GM19025 (cell line): ENCODE measurements at regions not wholly inside any gene's neighbourhood (a gene's known extent, or its start where the extent isn't known, plus 50 kb on each side); places are given as distances from the start of the nearest gene placed in this dataset.

Experiments used
- ATAC-seq: cut with Tn5 transposase; IDR thresholded peaks from one replicate; pipeline ENCODE4 v1.9.1; 2021; ENCODE audit warnings: mild to moderate bottlenecking, low read depth, moderate library complexity; ENCODE audit not compliant: unreplicated experiment

DNA sequence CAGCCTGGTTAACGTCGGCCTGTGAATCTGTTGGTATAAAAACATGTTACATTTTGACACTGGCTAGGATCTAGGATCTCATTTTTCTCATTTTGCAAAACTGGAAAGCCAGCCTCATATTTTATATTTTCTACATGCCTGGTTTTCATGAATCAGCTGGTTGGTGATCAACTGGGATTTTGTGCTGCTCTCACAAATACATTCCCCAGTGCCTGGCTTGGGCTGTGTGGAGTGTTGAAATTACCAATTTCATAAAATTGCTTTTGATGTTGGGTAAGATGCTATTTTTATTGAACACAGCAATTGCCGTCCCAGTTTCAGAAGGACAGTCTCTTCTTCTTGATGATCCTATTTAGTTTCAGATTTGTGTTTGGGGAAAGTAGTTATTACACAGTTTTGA is 604.3 kb downstream of the TAFA4 start:
- ATAC-seq: no peak

DNA sequence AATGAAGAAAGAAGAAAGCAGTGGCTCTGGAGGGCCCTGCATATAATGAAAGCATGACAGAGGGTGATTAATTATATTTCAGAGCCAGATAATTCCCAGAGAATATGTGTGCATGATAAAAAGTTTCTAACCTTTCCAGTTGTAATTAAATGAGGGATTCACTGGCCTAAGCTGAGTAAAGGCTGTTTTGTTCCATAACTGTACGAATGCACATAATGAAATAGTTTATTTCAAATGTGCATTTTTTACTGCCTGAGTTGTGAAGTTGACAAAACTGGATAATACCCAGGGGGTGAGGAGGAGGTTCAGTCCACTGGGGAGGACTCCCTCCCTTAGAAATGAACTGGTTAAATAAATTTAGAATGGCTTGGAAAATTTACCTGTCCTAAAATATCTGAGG is 616.4 kb downstream of the TAFA4 start:
- ATAC-seq: no peak

DNA sequence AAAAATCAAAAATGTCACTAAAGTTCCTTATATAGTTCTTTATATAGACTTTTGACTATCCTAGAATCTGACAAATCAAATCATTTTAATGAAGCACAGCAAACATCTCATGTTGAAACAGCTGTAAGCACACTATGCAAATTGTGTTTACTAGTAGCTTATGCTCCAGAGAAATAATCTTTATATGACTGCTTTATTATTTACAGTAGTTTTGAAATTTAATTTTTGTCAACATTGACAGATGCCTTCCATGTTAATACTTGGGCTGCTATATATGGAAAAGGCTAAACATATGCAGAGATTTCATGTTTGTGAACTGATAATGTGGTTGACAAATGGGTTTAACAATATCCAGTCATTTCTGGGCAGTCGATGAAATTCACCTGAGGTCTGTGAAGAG is 616.8 kb downstream of the TAFA4 start:
- no peak for ATAC-seq

DNA sequence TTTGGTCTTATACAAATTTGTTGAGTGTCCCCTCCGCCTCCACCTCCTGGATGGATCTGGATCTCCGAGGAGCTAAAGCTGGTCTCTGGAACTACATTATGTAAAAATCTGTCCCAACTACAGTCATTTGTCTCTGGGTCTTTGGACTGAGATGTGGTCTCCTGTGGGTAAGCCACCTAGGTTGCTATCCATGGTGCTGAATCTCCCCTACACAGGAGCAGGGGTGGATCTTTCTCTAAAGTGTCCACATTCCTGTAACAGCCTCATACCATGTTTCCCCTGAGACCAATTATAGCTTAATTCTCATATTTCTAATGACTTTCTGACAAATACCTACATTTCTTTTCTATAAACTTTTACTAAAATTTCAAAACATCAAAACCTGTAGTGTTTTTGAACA is 625.8 kb downstream of the TAFA4 start:
- ATAC-seq: no peak

DNA sequence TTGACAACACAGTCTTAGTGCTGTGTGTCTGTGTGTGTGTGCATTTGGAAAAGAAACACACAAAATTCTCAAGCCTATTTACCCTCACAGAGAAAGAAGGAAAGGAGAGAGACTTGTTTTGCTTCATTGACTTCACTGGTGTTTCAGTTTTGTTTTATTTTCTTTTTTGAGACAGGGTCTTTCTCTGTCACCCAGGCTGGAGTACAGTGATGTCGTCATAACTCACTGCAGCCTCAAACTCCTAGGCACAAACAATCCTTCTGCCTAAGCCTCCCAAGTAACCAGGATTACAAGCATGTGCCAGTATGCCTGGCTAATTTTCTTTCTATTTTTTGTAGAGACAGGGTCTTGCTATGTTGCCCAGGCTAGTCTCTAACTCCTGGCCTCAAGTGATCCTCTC is 636.9 kb downstream of the TAFA4 start:
- ATAC-seq: no peak

DNA sequence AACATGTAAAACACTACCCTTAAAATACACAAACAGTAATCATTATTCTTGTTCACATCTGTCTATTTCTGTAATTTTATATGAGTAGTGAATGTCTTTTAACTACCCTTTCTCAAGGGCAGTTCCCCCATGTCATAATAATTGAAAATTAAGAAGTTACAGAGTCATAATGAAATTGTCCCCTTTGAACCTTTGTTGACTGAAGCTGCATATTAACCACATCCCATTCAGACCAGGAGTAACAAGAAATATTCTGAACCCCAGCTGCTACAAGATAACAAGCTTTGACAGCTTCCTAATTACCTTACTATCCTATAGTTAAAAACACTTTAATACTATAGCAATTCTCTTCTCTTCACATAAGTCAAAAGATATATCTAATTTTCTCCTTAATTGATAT is 635.9 kb upstream of the SUCLG2 start:
- no peak for ATAC-seq

DNA sequence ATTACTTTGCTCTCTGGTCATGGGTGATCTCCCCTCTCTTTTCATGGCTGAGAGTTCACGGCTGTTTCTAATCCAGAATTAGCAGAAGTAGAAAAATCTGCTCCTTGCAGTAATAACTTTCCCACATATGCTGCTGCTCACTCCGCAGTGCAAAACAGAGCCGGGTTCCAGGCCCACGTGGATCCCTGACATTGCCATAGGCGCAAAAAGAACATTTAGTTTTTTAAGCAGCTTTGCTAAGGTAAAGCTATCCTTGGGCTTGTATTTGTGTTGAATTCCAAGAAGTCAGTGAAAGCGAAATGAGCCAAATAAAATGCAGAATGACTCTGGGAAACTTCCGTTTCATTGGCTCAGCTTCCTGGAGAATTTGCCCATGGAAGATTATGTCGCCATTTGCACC is 633.7 kb upstream of the SUCLG2 start:
- ATAC-seq: no peak

DNA sequence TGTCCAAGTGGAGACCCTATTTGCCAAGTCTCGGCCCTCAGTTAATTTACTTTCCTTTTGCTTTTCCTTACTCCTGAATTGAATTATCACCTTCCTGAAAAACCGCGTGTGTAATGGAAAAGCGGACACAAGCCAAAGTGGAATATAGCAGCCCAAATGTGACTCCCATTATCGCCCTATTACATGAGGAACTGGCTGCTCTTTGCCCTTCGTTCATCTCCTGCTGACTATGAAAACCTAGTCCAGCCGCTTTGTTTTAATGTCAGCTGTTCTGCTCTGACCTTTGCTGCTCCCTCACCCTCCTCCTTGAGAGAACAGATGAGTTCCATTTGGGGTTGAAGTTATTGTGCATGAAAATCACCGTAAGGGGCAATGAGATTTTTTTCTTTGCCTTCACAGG is 632.7 kb upstream of the SUCLG2 start:
- no peak for ATAC-seq

DNA sequence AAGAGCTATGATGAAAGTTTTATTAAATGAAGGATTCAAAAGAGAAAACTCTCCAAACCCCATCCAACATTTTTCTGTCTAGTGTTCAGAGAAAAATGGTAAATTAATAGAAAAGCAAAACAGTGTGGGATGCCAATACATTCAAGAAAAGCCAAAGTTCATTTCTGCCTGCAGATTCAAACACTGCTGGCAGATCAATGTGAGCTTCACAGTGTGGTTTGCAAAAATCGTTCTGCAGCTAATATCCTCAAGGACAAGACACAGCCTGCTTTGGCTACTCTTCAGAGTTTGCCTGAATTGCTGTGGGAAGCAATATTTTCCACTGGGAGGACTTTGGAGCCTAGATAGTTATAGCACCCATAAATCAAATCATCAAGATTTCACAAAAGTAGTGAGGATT is 619.9 kb upstream of the SUCLG2 start:
- no peak for ATAC-seq

DNA sequence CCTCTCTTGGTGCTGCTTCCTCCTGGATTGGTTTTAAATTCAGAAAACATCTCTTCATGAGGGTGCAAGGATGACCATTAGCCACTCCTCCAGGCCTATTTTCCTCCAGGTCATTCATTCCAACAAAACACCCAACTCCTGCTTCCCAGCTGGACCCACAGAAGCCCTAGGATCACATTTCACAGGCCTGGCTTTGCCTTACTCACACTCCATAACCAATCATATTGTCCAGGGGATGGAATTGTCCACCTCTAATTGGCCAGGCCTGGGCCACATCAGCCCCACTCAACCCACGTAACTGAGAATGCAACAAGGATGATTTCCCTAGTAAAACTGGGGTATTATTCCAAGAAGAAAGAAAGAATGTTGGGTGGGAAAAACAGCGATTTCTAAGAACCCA is 616.7 kb upstream of the SUCLG2 start:
- no peak for ATAC-seq

DNA sequence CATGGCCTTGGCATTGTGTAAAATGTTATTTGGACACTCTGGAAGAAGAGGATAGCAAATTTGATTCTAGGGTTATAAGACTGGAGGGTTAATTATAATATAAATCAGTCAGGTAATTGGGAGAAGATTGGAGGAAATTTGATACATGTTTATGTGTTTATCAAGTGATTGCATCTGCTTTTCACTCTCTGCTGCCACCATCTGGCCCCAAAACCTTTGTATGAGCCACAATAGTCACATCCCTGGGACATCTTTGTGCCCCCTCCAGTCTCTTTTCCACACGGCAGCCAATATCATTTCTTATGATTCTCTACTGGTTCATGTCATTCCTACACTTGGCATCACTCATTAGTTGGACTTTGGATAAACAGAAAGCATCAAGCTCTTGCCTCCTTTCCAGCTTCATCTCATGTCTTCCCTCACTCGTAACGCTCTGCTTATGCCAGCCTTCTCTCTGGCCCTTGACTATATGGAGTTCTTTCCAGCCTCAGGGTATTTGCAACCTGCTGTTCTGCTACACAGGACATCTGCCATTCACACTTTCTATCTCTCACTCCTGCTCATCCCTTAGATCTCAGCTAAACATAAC is 602.3 kb upstream of the SUCLG2 start:
- ATAC-seq: no peak

DNA sequence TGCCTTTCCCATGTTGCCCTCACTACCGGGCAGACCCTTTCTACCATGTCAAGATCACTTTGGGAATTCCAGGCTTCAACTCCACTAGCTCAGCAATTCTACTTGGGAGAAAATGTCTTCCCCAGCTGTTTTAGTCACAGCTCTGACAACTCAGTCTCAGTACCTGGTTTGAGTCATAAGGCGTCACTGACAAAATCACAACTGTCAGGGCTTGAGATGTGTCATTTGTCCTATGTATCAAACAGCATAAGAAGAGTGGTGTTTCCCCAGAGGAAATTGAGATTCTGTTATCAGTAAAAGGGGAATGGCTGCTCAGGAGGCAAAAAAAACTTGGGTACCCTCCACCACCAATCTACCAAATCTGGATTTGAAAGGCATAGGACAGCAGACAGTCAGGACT is 594.9 kb upstream of the SUCLG2 start:
- ATAC-seq: no peak

DNA sequence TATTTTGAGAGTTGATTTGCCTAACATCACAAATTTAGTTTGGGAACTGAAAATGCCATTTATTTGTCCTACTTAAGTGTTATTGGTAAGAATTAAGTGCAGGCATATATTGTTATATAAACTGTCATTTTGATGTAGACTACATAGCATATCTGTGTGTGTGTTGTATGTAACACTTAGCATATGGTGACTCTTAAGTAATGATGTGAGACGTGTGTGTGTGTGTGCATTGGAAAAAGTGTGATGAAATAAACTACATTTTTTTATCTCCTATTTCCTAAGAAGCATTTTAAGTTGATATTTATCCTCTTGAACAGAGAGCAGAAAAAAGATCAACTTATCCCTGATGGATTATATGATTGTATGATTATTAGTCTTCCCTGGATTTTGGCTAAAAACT is 588.2 kb upstream of the SUCLG2 start:
- no peak for ATAC-seq

DNA sequence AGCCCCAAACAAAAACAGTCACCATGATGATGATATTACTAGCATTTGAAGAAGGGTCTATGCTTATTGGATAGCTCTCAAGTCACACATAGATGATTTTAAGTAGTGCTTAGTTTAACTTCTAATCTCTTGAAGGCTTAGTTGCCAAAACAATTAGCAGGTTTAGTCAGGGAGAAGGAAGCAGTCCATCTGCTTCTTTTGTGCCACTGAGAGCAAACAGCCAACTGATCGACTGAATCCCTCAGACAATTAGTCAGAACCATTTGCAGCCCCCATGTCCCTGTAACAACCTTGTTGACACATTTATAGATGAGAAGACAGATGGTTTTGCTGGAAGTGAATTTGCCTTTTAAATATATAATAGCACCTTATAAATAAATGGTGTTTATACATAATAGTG is 585.1 kb upstream of the SUCLG2 start:
- ATAC-seq: no peak

DNA sequence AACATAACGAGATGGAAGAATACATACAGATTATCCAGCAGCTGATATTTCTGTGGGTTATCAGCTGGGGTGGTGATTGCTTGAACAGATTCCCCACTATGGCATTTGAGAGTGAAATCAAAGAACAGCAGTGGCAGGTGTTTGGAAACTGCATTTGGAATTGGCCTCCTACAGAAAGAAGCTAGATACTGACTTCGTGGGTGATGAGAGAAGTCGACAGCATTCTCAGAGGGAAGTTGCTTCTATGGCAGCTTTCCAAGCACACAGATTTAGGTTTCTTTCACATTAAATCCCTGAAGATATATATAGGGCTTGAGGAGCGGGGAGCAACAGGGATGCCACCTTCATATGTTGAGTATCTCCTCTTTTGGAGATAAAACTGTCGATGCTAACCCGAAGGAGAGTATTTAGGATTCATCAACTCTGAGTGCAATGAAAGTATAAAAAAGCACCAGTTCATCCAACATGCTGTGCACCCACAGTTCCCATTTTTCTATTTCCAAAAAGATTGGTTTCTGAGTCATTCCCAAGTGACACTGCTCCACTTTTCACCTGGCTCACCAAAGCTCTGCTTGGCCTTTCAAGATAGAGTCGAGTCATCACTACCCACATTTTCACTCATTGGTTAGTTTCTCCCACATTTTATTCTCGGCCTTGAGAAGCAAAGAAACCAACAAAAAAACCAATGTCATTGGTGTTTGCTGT is 579.8 kb upstream of the SUCLG2 start:
- no peak for ATAC-seq

DNA sequence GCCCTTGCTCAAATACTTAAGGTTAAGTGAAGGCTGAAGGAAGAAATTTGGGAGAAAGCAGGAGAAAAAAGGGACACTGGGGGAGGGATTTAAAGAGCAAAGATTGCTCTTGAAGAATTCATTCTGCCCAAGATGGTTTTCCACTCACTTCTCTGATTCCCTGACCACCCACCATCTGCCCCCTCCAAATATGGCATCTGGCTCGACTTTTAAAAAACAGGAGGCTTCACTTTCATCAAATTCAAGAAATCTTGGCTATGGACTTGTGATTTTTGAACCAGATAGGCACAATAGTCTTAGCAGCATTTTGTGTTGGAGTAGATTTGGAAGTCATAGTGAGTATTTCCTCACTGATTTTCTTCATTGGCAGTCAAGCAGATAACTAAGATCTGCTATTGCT is 574.4 kb upstream of the SUCLG2 start:
- ATAC-seq: no peak

DNA sequence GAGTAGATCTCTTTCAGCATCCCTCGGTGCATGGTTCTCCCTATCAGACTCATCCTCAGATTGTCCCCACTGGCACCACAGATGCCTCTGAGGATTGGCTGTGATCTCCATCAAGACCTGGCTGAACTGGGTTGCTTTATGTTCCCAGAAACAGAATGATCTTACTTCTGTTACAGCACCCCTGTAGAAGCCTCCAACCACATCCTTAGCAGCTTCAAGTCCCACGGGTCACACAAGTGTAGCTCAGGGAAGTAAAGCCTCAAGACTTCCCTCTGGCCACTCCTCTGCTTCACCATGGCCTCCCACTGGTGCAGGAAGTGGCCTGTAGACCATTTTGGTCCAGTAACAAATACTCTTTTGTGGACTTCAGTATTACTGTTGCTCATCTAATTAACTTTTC is 566.4 kb upstream of the SUCLG2 start:
- no peak for ATAC-seq

DNA sequence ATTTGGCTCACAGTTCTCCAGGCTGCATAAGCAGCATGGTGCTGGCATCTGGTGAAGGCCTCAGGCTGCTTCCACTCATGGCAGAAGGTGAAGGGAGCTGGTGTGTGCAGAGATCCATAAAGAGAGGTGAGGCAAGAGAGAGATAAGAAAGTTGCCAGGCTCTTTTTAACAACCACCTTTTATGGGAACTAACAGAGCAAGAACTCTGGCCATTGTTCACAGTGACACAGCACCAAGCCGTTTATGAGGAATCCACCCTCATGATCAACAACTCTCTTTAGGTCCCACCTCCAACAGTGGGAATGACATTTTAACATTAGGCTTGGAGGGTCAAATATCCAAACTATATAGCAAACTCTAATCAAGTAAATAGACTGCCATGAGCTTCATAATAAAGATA is 557.2 kb upstream of the SUCLG2 start:
- ATAC-seq: no peak

DNA sequence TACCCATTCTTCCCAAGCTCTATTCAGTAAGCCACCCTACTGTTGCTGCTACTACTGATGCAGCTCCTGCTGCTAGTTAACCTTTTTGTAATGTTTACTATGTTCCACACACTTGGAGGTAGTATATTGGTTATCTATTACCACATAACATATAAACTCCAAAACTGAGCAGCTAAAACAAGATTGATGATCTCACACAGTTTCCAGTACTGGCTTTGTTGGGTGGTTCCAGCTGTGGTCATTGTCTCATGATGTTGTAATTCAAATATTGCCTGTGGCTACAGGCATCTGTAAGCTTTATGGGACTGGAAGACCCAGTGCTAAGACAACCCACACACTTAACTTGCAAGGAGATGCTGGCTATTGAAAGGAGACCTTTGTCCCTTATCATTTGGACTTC is 556.2 kb upstream of the SUCLG2 start:
- ATAC-seq: no peak

DNA sequence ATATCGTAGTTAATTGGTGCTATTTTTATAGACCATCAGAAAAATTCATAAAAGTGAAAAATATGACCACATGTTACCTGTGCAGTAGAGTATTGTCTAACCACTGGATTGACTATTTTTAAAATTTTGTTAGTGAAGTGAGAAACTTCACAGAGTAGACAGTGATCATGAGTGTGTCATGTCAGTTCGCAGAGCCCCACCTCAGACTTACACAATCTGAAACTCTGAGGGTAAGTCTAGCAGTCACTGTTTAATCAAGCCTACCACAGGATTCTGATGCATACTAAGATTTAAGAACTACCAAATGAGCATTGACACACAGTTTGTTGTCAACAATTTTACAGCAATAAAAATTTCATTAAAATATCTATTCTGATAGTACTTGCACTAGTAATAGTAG is 552.9 kb upstream of the SUCLG2 start:
- ATAC-seq: no peak

DNA sequence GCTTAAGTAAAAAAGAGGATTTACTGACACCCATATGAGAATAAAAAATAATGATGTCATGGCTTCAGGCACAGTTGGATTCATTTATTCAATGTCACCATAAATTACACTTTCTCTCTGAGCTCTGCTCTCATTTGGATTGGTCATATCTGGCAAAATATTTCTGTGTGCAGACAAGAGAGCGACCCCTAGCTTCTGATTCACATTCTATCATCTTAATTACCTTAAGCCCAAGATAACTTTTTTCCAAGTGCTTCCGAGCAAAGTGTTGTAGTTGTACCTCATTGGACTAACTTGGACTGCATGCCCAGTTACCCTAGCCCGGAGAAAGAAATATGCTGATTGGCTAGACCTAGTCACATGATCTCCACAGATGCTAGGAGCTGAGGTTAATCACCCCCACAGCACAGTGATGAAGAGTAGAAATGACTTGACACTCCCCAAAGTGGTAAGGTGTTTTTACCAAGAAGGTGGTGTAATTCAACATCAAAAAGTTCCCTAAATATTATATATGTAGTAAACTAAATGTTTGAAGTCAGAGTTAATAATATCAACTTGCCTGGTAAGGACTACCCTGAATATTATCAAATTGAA is 552.2 kb upstream of the SUCLG2 start:
- no peak for ATAC-seq

DNA sequence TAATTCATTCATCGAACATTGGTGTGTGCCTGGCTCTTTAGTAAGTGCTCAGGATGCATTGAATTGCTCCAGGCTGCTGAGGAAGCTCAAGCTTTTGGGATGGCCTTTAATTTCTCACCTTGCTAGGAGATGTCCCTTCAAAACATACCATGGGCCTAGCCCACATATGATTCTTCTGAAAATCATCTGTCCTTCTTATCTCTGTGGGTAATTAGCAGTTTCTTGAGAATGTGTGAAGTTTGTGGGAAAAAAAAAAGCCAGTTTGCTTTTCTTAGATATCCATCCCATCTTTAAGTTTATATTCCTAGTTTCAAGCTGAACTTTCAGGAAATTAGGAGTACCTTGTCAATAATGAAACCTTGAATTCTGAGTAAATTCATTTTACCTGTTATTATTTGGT is 532.3 kb upstream of the SUCLG2 start:
- no peak for ATAC-seq
